ENCODE measurements at regions not wholly inside any gene's neighbourhood (a gene's known extent, or its start where the extent isn't known, plus 50 kb on each side); places are given as distances from the start of the nearest gene placed in this dataset.

DNA sequence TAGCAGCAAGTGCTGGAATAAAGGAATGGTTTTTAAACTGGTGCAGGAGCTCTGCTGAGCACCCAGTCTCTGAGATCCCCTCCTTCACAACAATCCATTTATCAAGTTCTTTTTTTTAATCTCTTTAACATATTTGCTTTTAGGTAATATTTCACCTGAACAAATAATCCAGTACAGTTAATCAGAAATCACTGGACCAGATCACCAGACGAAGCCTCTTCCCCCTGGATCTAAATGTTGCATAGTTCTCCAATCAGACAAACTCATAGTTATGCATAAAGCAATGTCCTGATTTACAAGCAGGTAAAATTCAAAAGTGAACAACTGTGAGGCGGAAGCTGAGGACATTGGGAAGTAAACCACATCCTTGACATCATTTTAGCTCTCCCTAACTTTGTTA is 657.7 kb upstream of the RORB start:
- Mint-ChIP-seq H3K4me3 (no peak overlapping the region), H3K27ac (no peak overlapping the region), H3K27me3 (ENCODE audit: low read depth) (no peaks in the 10 kb centered on the region), H3K4me1 (no peaks in the 10 kb centered on the region), H3K9me3 (peaks cover 4% of the 10 kb centered on the region), H3K36me3 (no peaks in the 10 kb centered on the region)
- TF ChIP-seq, protein P1, sequence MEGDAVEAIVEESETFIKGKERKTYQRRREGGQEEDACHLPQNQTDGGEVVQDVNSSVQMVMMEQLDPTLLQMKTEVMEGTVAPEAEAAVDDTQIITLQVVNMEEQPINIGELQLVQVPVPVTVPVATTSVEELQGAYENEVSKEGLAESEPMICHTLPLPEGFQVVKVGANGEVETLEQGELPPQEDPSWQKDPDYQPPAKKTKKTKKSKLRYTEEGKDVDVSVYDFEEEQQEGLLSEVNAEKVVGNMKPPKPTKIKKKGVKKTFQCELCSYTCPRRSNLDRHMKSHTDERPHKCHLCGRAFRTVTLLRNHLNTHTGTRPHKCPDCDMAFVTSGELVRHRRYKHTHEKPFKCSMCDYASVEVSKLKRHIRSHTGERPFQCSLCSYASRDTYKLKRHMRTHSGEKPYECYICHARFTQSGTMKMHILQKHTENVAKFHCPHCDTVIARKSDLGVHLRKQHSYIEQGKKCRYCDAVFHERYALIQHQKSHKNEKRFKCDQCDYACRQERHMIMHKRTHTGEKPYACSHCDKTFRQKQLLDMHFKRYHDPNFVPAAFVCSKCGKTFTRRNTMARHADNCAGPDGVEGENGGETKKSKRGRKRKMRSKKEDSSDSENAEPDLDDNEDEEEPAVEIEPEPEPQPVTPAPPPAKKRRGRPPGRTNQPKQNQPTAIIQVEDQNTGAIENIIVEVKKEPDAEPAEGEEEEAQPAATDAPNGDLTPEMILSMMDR (IDR thresholded peaks at IDR 0.05; ENCODE audit: unreplicated experiment) = no peak
- no peak for DNase-seq (ENCODE audit: low spot score in 2 of 2, unreplicated experiment in 2 of 2)

DNA sequence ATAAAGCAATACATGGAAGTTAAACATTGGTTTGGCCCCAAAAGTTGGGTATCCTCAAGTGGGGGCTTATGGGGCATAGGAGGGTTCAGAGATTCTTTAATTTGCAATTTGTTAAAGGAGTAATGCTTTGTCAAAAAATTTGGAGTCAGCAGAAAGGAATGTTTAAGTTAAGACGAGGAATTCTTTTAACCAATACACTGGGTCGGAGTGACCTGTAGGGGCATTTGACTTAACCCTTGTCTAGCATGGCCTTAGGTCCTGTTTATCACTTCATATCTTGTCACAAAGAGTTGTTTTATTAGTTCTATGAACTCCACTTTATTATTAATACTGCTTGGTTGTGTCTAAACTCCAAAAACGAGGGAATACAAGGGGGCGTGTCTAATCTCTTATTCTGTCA is 656.1 kb upstream of the RORB start:
- no peak for DNase-seq (ENCODE audit: low spot score in 2 of 2, unreplicated experiment in 2 of 2)
- no peaks in the 10 kb centered on the region for H3K4me1 Mint-ChIP-seq
- no peaks in the 10 kb centered on the region for H3K36me3 Mint-ChIP-seq
- TF ChIP-seq, protein P1 (IDR thresholded peaks at IDR 0.05; ENCODE audit: unreplicated experiment) = no peak
- no peak overlapping the region for H3K27ac Mint-ChIP-seq
- H3K27me3 Mint-ChIP-seq (ENCODE audit: low read depth) = no peaks in the 10 kb centered on the region
- peaks cover 4% of the 10 kb centered on the region for H3K9me3 Mint-ChIP-seq
- H3K4me3 Mint-ChIP-seq = no peak overlapping the region

DNA sequence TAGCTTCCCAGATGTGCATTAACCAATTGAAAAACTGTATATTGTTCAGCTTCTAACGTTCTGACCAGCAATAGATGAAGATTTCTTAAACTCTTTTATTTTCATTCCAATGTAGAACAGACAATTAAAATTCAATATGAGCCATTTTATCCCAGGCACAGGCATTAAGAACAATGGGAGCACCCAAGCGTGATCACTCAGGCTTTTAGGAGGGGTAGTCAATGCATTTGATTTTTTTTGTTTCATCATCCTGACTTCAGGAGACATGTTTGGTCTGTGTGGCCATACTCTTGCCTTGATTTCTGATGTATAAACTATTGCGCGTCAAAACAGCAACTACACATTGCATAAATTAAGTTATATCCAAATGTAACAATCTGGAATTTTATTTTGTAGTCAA is 653.0 kb upstream of the RORB start:
- no peaks in the 10 kb centered on the region for H3K9me3 Mint-ChIP-seq

DNA sequence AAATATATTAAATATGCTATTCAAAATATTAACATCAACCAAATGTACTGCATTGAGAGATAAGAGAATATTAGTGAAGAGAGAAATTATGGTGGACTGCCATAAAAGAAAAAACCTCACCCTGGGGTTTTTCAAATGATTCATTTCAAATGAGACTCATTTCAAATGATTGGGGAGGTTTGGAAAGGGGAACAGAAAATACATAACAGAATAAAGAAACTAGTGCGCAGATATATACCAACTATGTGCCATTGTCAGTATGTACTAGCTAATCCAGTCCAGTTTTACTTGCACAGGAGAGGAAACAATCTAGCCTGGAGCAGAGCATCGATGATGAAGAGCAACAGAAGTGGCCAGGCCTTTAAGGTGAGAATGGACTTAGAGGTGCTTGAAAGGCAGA is 651.6 kb upstream of the RORB start:
- no peak for DNase-seq (ENCODE audit: low spot score in 2 of 2, unreplicated experiment in 2 of 2)
- peaks cover 6% of the 10 kb centered on the region for H3K27me3 Mint-ChIP-seq (ENCODE audit: low read depth)
- H3K4me3 Mint-ChIP-seq = no peak overlapping the region
- H3K27ac Mint-ChIP-seq = no peak overlapping the region
- TF ChIP-seq, protein P1 (IDR thresholded peaks at IDR 0.05; ENCODE audit: unreplicated experiment) = no peak
- H3K9me3 Mint-ChIP-seq = no peaks in the 10 kb centered on the region
- no peaks in the 10 kb centered on the region for H3K36me3 Mint-ChIP-seq
- no peaks in the 10 kb centered on the region for H3K4me1 Mint-ChIP-seq

More for the DNA sequence above, 653.0 kb upstream of the RORB start:
- TF ChIP-seq, protein P1 (IDR thresholded peaks at IDR 0.05; ENCODE audit: unreplicated experiment) = no peak
- no peak overlapping the region for H3K4me3 Mint-ChIP-seq
- no peak overlapping the region for H3K27ac Mint-ChIP-seq
- H3K27me3 Mint-ChIP-seq (ENCODE audit: low read depth) = peaks cover 6% of the 10 kb centered on the region
- no peaks in the 10 kb centered on the region for H3K36me3 Mint-ChIP-seq
- H3K4me1 Mint-ChIP-seq = no peaks in the 10 kb centered on the region
- DNase-seq (ENCODE audit: low spot score in 2 of 2, unreplicated experiment in 2 of 2) = no peak

DNA sequence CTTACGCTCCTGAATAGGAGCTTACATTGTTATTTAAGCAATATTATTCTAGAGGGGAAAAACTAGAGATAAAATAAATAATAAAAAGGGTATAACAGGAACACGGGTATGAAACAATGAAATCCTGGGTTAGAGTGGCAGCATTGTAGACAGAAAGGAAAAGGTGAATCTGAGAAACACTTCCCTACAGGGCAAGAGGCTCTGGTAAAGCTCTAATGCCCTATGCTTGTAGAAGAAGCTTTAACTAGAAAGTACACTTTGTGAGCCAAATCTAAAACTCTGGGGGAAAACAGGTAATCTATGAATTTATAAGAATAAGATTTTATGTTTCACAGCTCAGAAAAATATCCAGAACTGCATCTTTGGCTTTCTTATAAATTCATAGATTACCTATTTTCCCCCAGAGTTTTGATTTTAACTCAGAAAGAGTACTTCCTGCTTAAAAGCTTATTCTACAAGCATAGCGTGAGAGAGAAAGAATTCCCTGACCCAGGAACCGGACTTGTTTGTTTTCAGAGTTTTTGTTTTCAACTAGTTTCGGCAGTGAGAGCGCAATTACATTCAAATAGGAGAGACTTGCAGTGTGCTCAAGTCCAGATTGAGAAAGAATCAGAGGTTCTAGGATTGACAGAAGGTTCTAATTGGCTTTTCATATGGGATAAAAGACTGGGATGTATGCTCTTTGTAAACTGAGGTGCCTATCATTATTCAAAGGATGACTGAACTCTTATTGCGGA is 651.0 kb upstream of the RORB start:
- H3K4me1 Mint-ChIP-seq = no peaks in the 10 kb centered on the region
- no peak overlapping the region for H3K4me3 Mint-ChIP-seq
- no peak for DNase-seq (ENCODE audit: low spot score in 2 of 2, unreplicated experiment in 2 of 2)
- no peaks in the 10 kb centered on the region for H3K9me3 Mint-ChIP-seq
- no peaks in the 10 kb centered on the region for H3K36me3 Mint-ChIP-seq
- H3K27me3 Mint-ChIP-seq (ENCODE audit: low read depth) = peaks cover 6% of the 10 kb centered on the region
- TF ChIP-seq, protein P1 (IDR thresholded peaks at IDR 0.05; ENCODE audit: unreplicated experiment) = no peak
- H3K27ac Mint-ChIP-seq = no peak overlapping the region
